ENCODE measurements at regions not wholly inside any gene's neighbourhood (a gene's known extent, or its start where the extent isn't known, plus 50 kb on each side); places are given as distances from the start of the nearest gene placed in this dataset.

DNA sequence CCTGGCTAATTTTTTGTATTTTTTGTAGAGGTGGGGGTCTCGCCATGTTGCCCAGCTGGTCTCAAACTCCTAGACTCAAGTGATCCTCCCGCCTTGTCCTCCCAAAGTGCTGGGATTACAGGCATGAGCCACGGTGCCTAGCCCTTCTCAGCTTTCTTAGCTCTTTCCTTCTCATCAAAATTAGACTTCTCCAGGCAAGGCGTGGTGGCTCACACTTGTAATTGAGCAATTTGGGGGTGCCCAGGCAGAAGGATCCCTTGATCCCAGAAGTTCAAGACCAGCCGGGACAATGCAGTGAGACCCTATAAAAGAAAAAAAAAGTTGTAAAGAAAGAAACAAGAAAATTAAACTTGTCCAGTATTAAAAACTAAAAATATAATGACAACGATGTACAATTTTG lies 112.6 kb upstream of the ERRFI1 start:
- TF ChIP-seq, protein P1, sequence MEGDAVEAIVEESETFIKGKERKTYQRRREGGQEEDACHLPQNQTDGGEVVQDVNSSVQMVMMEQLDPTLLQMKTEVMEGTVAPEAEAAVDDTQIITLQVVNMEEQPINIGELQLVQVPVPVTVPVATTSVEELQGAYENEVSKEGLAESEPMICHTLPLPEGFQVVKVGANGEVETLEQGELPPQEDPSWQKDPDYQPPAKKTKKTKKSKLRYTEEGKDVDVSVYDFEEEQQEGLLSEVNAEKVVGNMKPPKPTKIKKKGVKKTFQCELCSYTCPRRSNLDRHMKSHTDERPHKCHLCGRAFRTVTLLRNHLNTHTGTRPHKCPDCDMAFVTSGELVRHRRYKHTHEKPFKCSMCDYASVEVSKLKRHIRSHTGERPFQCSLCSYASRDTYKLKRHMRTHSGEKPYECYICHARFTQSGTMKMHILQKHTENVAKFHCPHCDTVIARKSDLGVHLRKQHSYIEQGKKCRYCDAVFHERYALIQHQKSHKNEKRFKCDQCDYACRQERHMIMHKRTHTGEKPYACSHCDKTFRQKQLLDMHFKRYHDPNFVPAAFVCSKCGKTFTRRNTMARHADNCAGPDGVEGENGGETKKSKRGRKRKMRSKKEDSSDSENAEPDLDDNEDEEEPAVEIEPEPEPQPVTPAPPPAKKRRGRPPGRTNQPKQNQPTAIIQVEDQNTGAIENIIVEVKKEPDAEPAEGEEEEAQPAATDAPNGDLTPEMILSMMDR (IDR thresholded peaks at IDR 0.05; ENCODE audit: low read depth, low read length, missing input control) = no peak
- no peak for TF ChIP-seq FOXA2 (IDR thresholded peaks at IDR 0.05)
- TF ChIP-seq YY1 (IDR thresholded peaks at IDR 0.05) = no peak
- no peak for TF ChIP-seq RAD21 (IDR thresholded peaks at IDR 0.05)
- TF ChIP-seq, protein P2, sequence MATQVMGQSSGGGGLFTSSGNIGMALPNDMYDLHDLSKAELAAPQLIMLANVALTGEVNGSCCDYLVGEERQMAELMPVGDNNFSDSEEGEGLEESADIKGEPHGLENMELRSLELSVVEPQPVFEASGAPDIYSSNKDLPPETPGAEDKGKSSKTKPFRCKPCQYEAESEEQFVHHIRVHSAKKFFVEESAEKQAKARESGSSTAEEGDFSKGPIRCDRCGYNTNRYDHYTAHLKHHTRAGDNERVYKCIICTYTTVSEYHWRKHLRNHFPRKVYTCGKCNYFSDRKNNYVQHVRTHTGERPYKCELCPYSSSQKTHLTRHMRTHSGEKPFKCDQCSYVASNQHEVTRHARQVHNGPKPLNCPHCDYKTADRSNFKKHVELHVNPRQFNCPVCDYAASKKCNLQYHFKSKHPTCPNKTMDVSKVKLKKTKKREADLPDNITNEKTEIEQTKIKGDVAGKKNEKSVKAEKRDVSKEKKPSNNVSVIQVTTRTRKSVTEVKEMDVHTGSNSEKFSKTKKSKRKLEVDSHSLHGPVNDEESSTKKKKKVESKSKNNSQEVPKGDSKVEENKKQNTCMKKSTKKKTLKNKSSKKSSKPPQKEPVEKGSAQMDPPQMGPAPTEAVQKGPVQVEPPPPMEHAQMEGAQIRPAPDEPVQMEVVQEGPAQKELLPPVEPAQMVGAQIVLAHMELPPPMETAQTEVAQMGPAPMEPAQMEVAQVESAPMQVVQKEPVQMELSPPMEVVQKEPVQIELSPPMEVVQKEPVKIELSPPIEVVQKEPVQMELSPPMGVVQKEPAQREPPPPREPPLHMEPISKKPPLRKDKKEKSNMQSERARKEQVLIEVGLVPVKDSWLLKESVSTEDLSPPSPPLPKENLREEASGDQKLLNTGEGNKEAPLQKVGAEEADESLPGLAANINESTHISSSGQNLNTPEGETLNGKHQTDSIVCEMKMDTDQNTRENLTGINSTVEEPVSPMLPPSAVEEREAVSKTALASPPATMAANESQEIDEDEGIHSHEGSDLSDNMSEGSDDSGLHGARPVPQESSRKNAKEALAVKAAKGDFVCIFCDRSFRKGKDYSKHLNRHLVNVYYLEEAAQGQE (IDR thresholded peaks at IDR 0.05) = no peak
- TF ChIP-seq GABPA (IDR thresholded peaks at IDR 0.05 in 1 of 2, conservative IDR thresholded peaks at IDR 0.05 in 1 of 2) = no peak
- no peak for TF ChIP-seq HNF4G (IDR thresholded peaks at IDR 0.05)
- no peak for TF ChIP-seq FOXA1 (IDR thresholded peaks at IDR 0.05)
- no peak for TF ChIP-seq TAF1 (conservative IDR thresholded peaks at IDR 0.05)
